ENCODE measurements at regions not wholly inside any gene's neighbourhood (a gene's known extent, or its start where the extent isn't known, plus 50 kb on each side); places are given as distances from the start of the nearest gene placed in this dataset.

DNA sequence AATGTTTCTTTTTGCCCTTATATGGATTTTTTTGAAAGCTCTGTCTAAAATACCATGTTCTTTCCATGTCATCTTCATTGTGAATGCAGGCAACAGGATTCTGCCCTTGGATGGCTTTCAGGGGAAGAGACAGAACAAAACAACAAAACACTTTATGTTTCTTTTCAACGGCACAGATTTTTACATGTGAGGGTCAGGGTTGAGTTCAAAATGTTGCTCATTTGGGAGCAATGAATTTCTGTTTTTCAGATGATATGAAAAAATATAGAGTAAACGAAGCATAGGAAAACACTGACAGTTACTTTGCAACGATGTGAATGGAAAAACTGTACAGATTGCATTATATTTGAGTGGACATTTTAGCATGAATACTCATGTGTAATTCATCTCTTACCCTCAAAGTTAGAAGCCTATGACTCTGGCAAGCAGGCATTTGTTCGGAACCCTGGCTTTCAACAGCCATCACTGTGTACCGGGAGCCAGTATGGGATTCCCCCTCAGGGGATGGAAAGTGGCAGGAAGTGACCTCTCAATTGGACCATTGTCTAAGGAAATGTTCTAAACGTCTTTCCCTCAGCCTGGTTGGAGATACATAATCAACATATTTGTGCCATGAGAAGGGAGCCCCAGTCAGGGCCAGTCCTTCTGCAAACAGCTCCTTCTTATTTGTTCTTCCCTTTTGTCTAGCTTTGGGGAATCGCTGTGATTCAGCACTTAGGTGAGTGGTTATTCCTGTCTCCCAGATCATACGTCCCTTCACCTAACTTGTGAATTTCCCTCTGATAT lies 153.9 kb upstream of the MEF2C start:
- no peak for DNase-seq
- Histone ChIP-seq H3K36me3 (no peaks in the 10 kb centered on the region), H3K4me1 (no peaks in the 10 kb centered on the region), H3K27me3 (no peaks in the 10 kb centered on the region), H3K27ac (no peak overlapping the region), H3K4me3 (no peak overlapping the region), H3K9me3 (no peaks in the 10 kb centered on the region)
- TF ChIP-seq, protein P1, sequence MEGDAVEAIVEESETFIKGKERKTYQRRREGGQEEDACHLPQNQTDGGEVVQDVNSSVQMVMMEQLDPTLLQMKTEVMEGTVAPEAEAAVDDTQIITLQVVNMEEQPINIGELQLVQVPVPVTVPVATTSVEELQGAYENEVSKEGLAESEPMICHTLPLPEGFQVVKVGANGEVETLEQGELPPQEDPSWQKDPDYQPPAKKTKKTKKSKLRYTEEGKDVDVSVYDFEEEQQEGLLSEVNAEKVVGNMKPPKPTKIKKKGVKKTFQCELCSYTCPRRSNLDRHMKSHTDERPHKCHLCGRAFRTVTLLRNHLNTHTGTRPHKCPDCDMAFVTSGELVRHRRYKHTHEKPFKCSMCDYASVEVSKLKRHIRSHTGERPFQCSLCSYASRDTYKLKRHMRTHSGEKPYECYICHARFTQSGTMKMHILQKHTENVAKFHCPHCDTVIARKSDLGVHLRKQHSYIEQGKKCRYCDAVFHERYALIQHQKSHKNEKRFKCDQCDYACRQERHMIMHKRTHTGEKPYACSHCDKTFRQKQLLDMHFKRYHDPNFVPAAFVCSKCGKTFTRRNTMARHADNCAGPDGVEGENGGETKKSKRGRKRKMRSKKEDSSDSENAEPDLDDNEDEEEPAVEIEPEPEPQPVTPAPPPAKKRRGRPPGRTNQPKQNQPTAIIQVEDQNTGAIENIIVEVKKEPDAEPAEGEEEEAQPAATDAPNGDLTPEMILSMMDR (IDR thresholded peaks at IDR 0.05), result no peak
- ATAC-seq, result no peak
- intact Hi-C loops (cut with DNase I), result no loop called here

GRCh38 chr5:89036166-89036565 lies 153.2 kb upstream of the MEF2C start:
- ATAC-seq (no peak), DNase-seq (no peak)
- TF ChIP-seq, protein P1 (IDR thresholded peaks at IDR 0.05), result no peak
- Histone ChIP-seq H3K4me3 (no peak overlapping the region), H3K27me3 (no peaks in the 10 kb centered on the region), H3K4me1 (no peaks in the 10 kb centered on the region), H3K9me3 (no peaks in the 10 kb centered on the region), H3K36me3 (no peaks in the 10 kb centered on the region), H3K27ac (no peak overlapping the region)
- intact Hi-C loops (cut with DNase I), result no loop called here

DNA sequence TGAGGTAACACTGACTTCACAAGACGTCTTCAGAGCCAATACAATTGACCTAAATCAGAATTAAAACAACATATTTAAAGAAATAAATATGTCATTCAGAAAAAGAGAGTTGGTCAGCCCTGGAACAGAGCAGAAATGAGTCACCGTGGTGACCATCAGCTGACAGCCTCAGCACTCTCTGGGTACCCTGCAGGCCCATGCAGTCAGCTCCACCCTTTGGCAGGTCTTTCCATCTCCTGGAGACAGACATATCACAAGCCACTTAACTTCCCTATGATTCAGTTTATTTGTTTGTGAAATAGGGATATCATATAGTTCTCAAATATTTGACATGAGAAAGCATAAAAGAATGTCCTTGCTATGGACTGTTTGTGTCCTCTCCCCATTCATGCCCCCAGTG lies 151.6 kb upstream of the MEF2C start:
- Histone ChIP-seq H3K4me1 (no peaks in the 10 kb centered on the region), H3K9me3 (no peaks in the 10 kb centered on the region), H3K4me3 (no peak overlapping the region), H3K27me3 (no peaks in the 10 kb centered on the region), H3K36me3 (no peaks in the 10 kb centered on the region), H3K27ac (no peak overlapping the region)
- intact Hi-C loops (cut with DNase I), result no loop called here
- DNase-seq (no peak), ATAC-seq (no peak)
- TF ChIP-seq, protein P1 (IDR thresholded peaks at IDR 0.05), result no peak

- DNase-seq, result no peak
- Histone ChIP-seq H3K9me3 (no peaks in the 10 kb centered on the region), H3K27me3 (no peaks in the 10 kb centered on the region), H3K4me1 (no peaks in the 10 kb centered on the region), H3K4me3 (no peak overlapping the region), H3K27ac (no peak overlapping the region), H3K36me3 (no peaks in the 10 kb centered on the region)
- ATAC-seq, result no peak
- TF ChIP-seq, protein P1 (IDR thresholded peaks at IDR 0.05), result no peak
- intact Hi-C loops (cut with DNase I), result no loop called here
Observed at GRCh38 chr5:89030798-89031197, 147.8 kb upstream of the MEF2C start.

- intact Hi-C loops (cut with DNase I), result no loop called here
- Histone ChIP-seq H3K4me1 (no peaks in the 10 kb centered on the region), H3K27me3 (no peaks in the 10 kb centered on the region), H3K36me3 (no peaks in the 10 kb centered on the region), H3K4me3 (no peak overlapping the region), H3K27ac (no peak overlapping the region), H3K9me3 (no peaks in the 10 kb centered on the region)
- no peak for DNase-seq
- ATAC-seq, result no peak
- TF ChIP-seq, protein P1 (IDR thresholded peaks at IDR 0.05), result no peak
Observed at GRCh38 chr5:89028595-89029285, 145.8 kb upstream of the MEF2C start.
